ENCODE measurements at regions not wholly inside any gene's neighbourhood (a gene's known extent, or its start where the extent isn't known, plus 50 kb on each side); places are given as distances from the start of the nearest gene placed in this dataset.

- TF ChIP-seq CTCF (IDR thresholded peaks at IDR 0.05), result no peak
- H3K36me3 ChIP-seq, result no peaks in the 10 kb centered on the region
- H3K9me3 ChIP-seq, result no peaks in the 10 kb centered on the region
- ATAC-seq, result no peak
- H3K27me3 ChIP-seq, result no peaks in the 10 kb centered on the region
- no peaks in the 10 kb centered on the region for H3K4me1 ChIP-seq
- H3K4me3 ChIP-seq, result no peak overlapping the region
- no peak overlapping the region for H3K27ac ChIP-seq
- intact Hi-C loops (cut with DNase I), result no loop called here
- no peak for DNase-seq
These were observed 367.4 kb upstream of the ZFHX3 start for GRCh38 chr16:73415286-73415685.

GRCh38 chr16:73414638-73415037 lies 366.7 kb upstream of the ZFHX3 start:
- Histone ChIP-seq H3K27ac (no peak overlapping the region), H3K4me3 (no peak overlapping the region), H3K36me3 (no peaks in the 10 kb centered on the region), H3K9me3 (no peaks in the 10 kb centered on the region), H3K27me3 (no peaks in the 10 kb centered on the region), H3K4me1 (no peaks in the 10 kb centered on the region)
- DNase-seq, result no peak
- no peak for ATAC-seq
- intact Hi-C loops (cut with DNase I), result no loop called here
- no peak for TF ChIP-seq CTCF (IDR thresholded peaks at IDR 0.05)

- Histone ChIP-seq H3K4me3 (no peak overlapping the region), H3K4me1 (no peaks in the 10 kb centered on the region), H3K9me3 (no peaks in the 10 kb centered on the region), H3K36me3 (no peaks in the 10 kb centered on the region), H3K27ac (no peak overlapping the region), H3K27me3 (no peaks in the 10 kb centered on the region)
- DNase-seq, result no peak
- no peak for TF ChIP-seq CTCF (IDR thresholded peaks at IDR 0.05)
- ATAC-seq, result no peak
- intact Hi-C loops (cut with DNase I), result no loop called here
These were observed 365.9 kb upstream of the ZFHX3 start for GRCh38 chr16:73413830-73414190.

GRCh38 chr16:73413091-73413829 lies 365.3 kb upstream of the ZFHX3 start:
- Histone ChIP-seq H3K9me3 (no peaks in the 10 kb centered on the region), H3K4me1 (no peaks in the 10 kb centered on the region), H3K27me3 (no peaks in the 10 kb centered on the region), H3K4me3 (no peak overlapping the region), H3K27ac (no peak overlapping the region), H3K36me3 (no peaks in the 10 kb centered on the region)
- ATAC-seq (no peak), DNase-seq (no peak)
- TF ChIP-seq CTCF (IDR thresholded peaks at IDR 0.05), result no peak
- intact Hi-C loops (cut with DNase I), result no loop called here

GRCh38 chr16:73412416-73412815 lies 364.5 kb upstream of the ZFHX3 start:
- Histone ChIP-seq H3K36me3 (no peaks in the 10 kb centered on the region), H3K4me3 (no peak overlapping the region), H3K27ac (no peak overlapping the region), H3K9me3 (no peaks in the 10 kb centered on the region), H3K27me3 (no peaks in the 10 kb centered on the region), H3K4me1 (no peaks in the 10 kb centered on the region)
- intact Hi-C loops (cut with DNase I), result no loop called here
- TF ChIP-seq CTCF (IDR thresholded peaks at IDR 0.05), result no peak
- DNase-seq (no peak), ATAC-seq (no peak)

GRCh38 chr16:73408716-73409115 lies 360.8 kb upstream of the ZFHX3 start:
- intact Hi-C loops (cut with DNase I), result no loop called here
- DNase-seq, result no peak

More at GRCh38 chr16:73408716-73409115, 360.8 kb upstream of the ZFHX3 start:
- Histone ChIP-seq H3K36me3 (no peaks in the 10 kb centered on the region), H3K27me3 (no peaks in the 10 kb centered on the region), H3K4me1 (no peaks in the 10 kb centered on the region), H3K4me3 (no peak overlapping the region), H3K9me3 (no peaks in the 10 kb centered on the region), H3K27ac (no peak overlapping the region)
- ATAC-seq, result no peak
- TF ChIP-seq CTCF (IDR thresholded peaks at IDR 0.05), result no peak
